NCI-H524 (cell line): ENCODE measurements at regions not wholly inside any gene's neighbourhood (a gene's known extent, or its start where the extent isn't known, plus 50 kb on each side); places are given as distances from the start of the nearest gene placed in this dataset.
A peak's percentile ranks its signal among the peaks of the same experiment; 100 is the strongest.
"Not testable (repeated sequence)": the region's sequence is repeated elsewhere in the genome, so short reads cannot be mapped to it uniquely, and the experiment has no call there.

ENCODE experiments used
- DNase-seq, 2 experiments: peaks; one replicate each; lab custom pipeline; 2025; lab: John Stamatoyannopoulos, UW

DNA sequence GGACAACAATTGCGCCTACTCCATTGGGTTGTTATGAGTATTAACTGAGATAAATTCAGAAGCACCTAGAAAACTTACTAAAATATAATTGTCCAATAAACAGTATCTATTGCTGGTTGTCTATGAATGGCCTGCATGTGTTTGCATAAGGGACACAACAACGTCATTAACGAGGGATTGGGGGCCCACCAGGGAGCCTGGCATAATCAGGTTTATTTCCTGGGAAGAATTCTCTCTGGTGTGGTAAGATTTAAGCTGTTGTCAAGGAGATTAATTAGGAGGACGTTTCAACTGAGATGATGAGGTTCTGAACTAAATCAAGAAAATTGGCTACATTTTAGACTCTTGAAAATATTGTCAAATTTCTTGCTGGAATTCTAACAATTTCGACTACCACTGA lies 176.1 kb upstream of the CDIN1 start:
- DNase-seq, result peak; percentile 14 to 28

DNA sequence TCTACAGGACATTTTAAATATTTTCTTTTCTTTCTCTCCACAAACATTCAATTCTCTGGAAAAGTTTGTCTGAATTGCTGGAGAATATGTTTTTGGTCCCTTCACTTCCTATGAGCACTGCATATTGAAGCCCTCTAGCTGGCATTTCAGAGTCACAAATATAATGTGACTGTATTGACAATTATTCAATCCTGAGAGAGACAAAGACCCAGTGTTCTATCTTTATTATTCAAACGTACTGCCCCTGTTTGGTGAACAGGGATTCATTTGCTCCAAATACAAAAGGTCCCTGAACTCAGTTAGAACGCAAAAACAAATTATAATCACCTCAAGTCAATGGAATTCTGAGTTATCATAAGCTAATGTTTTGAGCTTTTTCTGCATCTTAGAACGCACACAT lies 173.1 kb upstream of the CDIN1 start:
- DNase-seq, result no peak

DNA sequence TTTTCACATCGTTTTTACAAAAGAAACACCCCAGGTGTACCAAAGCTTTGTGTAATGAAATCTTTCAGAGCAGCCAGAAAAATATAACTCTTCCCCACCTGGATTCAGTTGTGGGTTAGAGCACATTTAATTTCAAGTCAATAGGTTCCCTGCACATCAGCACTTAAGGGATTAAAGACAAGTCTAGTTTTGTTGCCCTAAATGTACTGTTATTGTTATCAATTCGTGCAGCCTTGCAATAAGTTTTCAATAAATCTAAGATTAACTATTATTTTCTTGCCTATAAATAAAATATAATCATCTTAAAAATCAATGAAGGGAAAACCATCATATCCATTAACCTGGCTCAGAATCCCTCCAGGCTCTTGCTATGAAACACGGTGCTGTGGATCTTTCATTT lies 172.5 kb upstream of the CDIN1 start:
- no peak for DNase-seq

DNA sequence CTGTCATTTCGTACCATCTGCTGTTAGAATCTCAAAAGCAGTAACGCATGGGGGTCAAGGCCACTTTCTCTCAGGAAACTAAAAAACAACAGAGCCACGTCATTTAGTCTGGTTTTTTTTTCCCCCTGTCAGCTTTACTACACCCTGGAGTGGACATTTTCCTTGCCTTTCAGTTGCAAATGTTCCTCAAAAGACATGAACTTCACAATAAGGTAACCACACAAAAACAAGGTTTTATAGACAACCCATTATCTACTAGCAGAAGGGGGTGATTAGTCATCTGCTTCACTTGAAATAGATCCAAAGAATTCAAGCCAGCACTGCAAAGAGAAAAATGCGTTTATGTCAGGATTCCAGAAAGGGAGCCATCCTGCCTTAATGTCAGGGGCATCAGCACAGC lies 171.8 kb upstream of the CDIN1 start:
- peak; percentile 54 to 64 for DNase-seq

DNA sequence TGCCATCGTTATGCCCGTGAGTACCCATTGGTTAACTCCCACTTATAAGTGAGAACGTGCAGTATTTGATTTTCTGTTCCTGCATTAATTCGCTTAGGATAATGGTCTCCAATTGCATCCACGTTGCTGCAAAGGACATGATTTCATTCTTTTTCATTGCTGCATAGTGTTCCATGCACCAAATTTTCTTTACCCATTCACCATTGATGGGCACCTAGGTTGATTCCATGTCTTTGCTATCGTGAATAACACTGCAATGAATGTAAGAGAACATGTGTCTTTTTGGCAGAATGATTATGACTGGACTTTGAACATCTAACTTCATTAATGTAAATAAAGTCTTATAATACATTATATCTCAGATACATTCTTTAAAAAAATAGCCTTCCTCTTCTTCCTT lies 169.6 kb upstream of the CDIN1 start:
- DNase-seq, result no peak

DNA sequence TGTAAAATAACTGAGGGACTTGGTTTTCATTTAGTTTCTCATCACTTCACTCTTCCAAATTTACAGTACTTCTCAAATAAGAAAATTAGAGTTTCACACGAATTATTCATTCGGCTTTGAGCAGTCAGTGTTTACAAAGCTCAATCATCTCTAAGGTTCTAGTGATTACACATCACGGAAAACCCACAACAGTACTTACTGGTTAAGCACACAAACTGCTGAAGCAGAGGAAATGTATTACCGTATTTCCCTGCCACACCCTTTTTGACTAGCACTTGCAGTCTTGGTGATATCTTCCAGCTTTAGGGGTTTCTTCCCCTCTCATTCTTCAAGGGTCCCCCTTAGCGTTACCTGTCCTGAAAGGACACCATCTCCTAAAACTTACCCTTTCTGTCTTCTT lies 164.8 kb upstream of the CDIN1 start:
- no peak for DNase-seq

DNA sequence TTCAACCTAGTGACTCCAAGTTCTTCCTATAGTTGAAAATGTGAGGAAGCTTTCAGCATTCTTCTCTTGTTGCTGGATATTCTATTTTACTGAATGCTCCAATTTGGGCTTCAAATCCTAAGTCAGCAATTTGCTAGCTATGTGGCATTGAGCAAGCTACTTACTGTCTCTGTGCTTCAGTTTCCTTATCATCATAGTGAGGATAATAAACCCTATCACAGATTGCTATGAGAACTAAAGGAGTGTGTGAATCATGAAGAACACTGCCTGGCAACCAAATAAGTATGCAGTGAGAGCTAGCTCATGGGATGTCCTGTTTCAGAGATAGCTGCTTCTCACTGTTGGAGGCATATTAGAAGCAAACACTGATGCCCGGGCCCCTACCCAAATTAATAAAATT lies 163.8 kb upstream of the CDIN1 start:
- DNase-seq, result no peak

DNA sequence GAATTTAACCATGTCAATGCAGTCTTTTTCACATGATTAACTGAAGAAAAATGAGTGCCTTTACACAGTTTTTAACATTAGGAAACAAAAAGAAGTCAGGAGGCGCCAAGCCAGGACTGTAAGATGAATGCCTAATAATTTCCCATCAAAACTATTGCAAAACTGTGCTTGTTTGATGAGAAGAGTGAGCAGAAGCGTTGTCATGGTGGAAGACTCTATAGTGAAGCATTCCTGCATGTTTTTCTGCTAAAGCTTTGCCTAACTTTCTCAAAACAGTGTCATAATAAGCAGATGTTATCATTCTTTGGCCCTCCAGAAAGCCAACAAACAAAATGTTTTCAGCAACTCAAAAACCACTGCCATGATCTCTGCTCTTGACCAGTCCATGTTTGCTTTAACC lies 156.8 kb upstream of the CDIN1 start:
- DNase-seq, result no peak

DNA sequence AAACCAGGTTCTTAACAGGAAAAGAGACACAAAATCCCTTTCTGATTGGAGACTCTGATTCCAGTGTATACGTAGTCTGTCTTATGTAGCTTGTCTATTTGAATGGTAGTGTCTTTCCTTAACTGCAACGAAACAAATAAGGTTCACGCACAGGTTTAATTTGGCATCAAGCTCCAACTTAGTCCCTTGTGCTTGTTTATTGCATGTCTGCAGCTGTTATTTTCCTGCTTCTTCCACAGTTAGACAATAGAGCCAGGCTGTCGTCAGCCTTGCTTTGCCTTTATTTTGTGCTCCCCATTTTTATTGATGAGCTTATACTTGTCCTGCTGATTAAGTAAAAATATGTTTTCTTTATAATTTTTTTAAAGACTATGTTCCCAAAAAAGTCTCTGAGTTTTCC lies 152.7 kb upstream of the CDIN1 start:
- no peak for DNase-seq

DNA sequence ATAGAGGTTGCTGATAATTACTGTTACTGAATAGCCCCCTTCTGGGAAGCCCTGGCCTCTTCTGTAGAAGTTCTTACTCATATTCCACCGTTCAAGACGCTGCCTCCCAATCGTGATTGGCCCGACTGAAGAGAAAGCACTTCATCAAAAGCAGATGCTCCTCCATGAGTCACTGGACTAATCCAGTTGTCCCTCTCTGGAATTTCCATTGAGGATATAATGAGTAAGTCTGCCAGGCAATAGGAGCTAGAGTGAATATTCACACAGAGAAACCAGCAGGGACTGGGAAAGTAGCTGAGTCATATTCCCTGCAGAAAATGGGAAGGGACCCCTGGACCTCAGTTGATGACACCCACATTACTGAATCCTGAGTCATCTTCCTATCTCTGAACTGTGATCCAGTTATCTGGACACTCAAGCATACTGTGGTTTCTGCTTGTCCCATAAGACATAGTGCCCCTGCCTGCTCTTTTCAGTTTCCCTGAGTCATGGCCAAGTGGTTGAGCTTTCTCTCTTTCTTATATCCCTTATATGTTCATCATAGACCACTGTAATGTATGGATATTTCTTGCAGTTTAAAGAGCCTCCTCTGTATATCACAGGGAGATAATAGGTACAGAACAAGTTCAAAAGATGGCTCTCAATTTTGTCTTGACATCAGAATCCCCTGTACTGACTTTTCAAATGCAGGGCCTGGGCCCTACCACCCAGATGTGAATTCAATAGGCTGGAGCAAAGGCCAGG lies 151.2 kb upstream of the CDIN1 start:
- peak; percentile 49 to 79 for DNase-seq

DNA sequence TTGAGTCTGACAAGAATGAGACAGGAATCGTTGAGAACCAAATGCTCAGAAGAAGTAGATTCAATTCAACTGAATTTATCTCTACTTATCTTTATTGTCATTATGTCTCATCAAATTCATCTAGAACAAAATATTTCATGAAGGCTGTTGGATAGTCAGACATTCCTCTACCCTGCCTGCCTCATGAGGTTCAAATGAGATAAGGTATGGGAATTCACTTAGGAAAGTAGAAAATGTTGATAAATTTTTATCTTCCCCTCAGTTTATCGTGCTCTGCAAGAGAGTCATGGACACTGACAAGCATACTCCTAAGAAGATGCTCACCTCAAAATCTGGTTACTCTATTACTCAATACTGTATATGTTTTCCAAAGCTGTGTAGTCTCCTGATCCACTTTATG lies 149.7 kb upstream of the CDIN1 start:
- DNase-seq, result no peak

DNA sequence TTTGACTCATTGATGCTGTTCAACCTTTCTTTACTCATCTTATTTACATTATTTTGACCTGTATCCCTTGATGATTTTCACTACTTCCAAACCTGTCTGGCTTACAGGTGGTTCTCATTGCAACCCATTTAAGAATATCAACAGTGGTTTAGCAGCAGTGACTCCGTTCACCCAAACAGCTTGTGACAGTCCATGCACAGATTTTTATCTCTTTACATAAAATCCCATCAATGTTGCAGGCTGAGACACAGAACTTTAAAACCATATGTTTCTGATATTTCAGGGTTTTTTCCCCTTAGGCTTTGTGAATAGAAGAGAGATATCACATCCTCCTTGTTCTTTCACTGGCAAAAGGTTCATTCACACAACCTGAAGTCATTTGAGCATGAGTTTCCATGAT lies 149.1 kb upstream of the CDIN1 start:
- no peak for DNase-seq

DNA sequence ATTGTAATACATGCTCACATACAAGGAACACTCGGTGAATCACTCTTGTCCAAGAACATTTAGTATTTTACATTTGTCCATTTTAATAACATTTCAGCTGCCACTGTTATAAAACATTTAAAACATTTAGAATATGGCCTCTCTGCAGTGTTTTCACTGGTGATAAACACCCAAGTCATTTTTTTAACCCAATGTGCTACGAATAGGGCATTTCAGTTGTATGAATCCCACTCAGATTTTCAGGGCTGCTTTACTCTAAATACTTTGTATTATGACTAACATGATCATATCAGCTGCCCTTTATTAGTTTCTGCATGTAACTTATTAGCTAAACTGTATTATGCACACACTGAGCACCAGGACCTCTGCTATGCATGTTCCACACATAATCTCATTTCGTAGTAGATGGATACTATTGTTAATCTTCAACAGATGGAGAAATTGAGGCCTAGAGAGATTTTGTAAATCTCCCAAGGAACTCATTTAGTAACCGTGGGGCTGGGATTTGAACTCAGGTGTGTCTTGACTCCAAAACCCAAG lies 148.6 kb upstream of the CDIN1 start:
- no peak for DNase-seq

DNA sequence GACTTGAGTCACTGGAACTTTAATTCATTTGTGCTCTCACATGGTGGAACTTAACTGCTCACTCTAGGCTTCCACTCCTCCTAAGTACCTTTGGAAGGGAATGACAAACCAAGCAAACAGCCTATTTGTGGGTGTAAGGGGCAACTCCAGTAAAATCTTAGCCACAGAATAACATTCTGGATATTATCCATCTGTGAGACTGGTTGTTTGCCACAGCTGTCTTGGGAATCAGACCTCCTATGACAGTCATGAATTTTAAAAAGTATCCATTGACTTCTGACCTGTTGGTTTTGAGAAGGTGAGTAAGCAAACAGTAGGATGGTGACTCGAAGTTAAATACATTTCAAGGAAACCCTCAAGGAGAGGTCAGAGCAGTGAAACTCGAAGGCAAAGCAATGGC lies 147.3 kb upstream of the CDIN1 start:
- DNase-seq, result no peak

DNA sequence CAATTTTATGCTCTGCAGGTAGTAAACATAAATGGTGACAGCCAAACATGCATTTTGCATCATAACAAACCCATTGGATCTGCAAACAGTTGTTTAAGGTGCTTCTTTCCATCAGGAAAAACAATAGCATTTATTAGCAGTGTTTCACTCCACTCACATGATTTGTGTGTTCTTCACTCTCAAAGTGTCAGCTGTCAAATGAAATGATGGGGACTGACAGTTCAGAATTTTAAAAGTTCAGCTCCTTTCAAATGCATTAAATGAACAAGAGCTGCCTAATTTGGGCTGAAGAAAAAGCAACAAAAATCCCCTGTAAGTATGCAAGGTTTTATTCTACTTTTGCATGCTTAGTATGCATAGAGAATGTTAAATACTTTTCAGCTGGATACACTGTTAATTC lies 145.2 kb upstream of the CDIN1 start:
- DNase-seq, result no peak

DNA sequence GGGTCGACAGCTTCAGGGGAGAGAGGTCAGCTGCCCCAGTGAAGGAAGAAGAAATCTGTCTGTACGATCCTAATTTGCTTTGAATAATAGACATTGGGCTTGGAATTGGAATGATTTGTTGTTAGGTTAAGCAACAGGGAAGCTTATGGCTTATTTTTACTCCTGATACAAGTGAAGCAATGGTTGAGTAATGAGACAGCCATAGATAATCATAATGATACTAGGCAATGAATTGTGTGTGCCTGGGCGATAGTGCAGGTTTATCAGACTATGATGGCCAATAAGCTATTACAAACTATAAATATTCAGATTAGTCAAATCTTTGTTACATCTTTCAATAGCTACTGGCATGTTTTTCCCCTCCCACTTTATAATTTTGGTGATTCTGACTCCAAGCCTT lies 140.9 kb upstream of the CDIN1 start:
- no peak for DNase-seq

DNA sequence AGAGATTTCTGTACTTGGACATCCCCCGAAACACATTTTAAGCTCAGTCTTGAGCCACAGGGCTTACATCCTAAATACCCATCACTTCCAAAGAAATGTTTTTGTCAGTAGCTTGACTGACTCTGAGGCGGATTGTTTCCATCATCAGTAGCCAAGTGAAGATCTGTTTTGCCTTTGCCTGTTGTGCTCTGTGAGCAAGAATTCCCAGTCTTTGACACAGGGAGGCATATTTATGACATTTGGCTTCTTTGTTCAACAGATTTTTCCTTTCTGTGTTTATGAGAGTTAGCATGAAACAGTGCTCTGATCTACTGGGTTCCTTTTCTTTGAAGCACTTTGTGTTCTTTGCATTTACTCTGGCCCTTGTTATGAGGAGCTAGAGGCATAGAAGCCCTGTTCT lies 132.1 kb upstream of the CDIN1 start:
- DNase-seq, result no peak

DNA sequence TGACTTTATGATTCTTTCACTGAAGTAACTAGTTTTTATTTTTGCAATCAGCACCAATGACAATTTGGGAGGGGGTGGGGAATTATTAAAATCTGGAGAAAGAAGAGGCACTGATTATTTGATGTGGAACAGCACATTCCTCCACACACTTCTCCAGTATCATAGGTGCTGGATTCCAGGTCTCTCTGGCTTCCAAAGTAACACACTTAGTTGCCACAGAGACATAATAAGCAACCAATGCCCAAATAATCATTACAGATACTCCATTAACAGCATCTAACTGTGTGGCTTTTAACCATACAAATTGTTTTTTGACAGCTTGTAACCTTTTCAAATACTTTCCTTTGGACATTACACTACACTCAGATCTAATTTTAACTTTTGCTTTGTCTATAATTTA lies 131.0 kb upstream of the CDIN1 start:
- DNase-seq, result no peak

DNA sequence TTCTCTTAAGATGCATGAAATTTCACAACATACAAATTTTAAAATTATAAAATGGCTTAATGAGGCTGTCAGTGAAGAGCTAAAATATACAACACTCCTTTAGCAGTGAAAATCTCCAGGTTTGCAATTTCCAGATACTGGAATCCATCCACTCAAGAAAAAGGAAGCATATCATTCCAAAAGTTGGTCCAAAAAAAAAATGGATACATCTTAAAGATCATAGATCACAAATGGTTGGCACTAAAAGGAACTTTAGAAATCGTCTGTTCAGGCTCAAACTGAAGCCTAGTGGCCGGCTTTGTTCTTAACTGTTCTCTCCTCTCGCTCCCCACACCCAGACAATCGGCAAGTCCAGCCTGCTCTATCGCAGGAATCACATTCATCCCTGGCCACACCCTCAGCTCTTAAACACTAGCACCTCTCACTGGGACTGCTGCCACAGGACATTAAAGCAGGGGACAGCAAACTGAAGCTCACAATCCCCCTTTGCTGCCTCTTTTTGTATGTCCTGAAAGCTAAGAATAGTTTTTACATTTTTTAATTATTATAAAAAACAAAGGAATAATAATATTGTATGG lies 130.3 kb upstream of the CDIN1 start:
- no peak for DNase-seq

DNA sequence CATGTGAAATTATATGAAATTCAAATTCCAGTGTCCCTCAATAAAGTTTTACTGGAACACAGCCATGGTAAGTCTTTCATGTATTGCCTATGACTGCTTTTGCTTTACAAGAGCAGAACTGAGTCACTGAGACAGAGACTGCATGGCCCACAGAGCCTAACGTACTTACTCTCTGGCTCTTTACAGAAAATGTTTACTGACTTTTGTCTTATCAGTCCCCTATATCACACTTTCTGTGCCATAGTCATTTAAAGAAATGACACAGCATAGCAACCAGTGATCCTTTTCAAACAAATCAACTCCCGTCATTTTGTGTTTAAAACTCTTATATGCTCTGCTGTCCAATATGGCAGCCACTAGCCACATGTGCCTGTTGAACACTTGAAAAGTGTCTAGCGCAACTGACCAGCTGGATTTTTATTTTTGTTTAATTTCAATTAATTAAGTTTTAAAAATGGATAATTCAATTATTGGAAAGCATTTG lies 129.7 kb upstream of the CDIN1 start:
- DNase-seq, result no peak

DNA sequence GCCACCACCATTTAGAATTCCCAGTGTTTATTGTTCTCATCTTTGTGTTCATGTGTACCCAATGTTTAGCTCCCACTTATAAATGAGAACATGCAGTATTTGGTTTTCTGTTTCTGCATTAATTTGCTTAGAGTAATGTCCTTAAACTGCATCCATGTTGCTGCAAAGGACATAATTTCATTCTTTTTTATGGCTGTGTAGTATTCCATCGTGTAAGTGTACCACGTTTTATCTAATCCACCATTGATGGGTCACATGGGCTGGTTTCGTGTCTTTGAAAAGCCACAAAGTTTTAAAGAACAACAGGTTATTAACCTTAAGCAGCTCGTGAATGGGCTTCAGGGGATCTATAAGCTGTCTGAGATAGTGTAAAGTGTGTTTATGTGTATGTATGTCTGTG lies 125.2 kb upstream of the CDIN1 start:
- not testable (repeated sequence) for DNase-seq

DNA sequence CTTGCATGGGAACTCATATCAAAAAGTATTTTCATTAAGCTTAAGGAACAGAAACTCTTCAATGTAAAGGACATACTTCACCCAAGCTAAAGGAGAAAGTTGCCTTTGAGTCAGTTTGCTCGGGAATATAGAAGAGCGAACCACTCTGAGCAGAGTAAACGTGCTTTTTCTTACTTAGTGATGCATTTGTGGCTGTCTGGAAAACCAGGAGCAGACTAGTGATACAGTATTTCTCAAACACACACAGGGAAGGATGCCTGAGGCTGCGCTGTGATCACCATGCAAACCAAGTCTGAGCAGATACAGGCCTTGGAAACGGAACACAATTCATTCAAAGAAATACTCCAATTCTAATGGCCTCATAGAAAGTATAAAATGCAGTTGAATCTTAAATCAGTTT lies 121.0 kb upstream of the CDIN1 start:
- no peak for DNase-seq

DNA sequence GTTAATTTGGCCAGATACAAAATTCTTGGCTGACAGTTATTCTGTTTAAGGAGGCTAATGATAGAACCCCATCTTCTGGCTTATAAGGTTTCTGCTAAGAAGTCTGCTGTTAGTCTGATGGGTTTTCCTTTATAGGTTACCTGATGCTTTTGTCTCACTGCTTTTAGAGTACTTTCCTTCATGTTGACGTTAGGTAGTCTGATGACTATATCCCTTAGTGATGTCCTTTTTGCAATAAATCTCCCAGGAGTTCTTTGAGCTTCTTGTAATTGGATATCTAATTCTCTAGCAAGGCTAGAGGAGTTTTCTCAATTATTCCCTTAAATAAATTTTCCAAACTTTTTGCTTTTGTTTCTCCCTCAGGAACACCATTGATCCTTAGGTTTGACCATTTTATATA lies 114.1 kb upstream of the CDIN1 start:
- DNase-seq, result no peak

DNA sequence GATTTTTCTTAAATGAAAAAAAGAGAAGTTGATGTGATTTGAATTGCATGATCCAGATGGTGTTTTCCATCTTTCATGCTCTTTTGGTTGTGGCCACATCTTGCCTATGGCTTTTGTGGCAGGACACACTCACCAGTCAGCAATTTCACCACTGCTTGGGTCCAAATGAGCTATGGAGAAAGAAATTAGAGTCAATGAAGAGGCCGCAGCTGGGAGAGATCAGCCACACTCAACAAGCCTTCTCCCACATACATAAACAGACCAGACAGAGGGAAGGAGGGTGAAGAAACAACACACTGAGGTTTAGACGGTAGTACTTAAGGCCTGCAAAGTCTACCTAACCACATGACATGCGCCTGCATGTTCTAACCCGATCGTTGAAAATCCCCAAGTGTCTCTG lies 110.7 kb upstream of the CDIN1 start:
- DNase-seq, result peak; percentile 24 to 57
